Kidney tubule cell (primary cell): ENCODE measurements at regions not wholly inside any gene's neighbourhood (a gene's known extent, or its start where the extent isn't known, plus 50 kb on each side); places are given as distances from the start of the nearest gene placed in this dataset.
"Not testable (repeated sequence)": the region's sequence is repeated elsewhere in the genome, so short reads cannot be mapped to it uniquely, and the experiment has no call there.

Experiments
- DNase-seq: peaks from one replicate; pipeline ENCODE4 v3.0.0-alpha.2; 2018; ENCODE audit warnings: low spot score

DNA sequence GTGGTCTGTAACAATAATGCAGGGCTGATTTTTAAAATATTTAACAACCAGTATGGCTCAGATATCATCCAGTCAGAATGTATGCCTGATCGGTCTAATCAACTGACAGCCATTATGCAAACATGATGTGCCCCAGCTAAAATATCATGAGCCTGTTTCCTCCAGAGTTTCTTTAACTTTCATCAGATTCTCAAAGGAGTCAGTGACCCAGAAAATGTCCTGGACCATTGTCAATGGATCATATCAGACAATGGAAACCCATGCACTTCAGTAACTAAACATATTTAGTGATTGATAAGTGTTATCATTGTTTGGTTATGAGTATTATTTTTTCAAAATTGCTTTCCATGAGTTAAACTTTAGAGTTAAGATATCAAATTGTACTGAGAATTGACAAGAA is 173.5 kb downstream of the LMBRD1 start:
- no peak for DNase-seq

DNA sequence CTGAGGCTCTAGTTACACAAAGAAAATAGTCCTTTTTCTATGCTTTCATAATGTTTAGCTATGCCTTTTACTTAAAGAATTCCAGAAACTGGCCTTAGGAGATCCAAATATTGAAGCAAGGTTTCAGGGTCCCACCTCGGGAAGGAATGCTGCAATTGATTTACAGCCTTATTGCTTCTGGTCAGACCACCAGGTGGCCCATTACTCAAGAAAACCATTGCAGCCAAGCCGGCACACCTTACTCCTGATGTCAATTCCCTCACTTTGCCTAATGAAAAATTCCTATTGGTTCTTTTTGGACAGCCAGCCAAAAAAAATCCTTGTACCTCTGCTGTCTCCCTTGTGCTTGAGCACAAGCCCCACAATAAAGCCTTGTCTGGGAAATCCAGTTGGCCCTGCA is 173.9 kb downstream of the LMBRD1 start:
- no peak for DNase-seq

DNA sequence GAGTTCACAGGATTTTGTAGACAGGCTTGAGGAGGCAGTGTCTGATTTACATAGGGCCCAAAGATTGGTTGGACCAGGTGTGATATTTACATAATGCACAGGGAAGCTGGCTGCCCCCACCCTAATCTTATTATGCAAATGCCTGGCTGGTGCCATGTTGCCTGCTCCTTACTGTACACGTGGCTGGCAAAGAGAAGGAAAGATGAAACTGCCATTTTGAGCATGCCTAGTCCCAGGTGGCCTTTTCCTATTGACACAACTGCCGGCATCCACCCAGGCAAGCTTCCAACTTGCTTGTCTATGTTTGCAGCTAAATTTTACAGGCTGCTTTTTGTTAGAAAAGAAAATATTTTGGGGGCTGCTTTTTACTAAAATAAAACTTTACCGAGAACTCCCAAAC is 174.6 kb downstream of the LMBRD1 start:
- DNase-seq, result no peak

DNA sequence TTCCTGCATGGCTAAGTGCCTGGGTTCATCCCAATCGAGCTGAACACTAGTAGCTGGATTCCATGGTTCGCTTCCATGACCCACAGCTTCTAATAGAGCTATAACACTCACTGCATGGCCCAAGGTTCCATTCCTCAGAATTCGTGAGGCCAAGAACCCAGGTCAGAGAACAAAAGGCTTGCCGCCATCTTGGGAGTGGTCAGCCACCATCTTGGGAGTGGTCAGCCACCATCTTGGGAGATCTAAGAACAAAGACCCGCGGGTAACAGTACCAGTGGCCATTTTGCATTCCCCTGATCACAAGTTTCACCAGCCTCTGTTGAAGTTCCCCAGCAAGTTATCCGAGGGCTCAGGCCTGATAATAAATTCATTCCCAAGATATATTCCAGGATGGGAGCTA is 179.6 kb downstream of the LMBRD1 start:
- no peak for DNase-seq

DNA sequence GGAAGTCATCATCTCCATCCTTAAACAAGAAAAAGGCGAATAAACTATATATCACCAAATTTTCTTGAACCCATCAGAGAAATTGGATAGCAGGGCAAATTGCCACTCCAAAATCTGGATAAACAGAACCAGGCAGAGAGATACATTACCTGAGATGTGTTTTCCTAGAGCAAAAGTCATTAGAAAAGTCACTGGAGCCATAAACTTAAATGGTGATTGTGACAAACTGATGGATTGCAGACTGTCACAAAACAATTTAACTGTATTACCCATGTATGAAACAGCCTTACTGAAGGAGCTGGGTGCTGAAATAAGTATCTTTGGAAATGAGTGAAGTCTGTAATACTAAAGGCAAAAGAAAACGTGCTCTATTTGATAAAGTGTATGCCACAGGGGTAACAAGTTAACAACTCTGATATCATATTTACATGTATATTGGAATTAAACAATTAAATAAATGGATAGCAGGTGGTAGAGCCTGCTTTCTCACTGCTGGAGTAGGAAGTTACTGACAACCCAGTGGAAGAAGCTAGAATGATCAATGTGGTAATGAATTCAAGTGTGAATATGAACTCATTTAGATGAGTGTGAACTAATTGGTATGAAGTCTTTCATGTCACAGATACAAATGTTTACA is 186.9 kb downstream of the LMBRD1 start:
- DNase-seq, result no peak

DNA sequence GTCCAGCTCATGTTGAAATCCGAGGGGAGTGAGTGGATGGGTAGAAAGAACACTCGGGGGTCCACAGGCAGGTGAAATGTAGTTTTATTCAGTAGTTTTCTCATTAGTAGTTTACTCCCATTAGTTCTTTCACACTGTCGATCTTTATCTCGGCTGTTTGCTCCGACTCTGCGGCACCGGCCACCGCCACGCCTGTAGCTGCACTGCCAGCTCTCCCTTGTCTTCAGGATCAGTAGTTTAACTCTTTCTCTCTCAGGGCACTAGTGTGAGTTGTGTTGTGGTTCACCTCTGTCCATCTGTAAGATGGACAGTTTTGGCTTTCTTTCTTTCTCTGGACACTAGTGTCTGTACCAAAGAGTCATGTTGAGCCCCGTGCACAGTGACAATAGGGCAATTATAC is 195.7 kb downstream of the LMBRD1 start:
- no peak for DNase-seq

DNA sequence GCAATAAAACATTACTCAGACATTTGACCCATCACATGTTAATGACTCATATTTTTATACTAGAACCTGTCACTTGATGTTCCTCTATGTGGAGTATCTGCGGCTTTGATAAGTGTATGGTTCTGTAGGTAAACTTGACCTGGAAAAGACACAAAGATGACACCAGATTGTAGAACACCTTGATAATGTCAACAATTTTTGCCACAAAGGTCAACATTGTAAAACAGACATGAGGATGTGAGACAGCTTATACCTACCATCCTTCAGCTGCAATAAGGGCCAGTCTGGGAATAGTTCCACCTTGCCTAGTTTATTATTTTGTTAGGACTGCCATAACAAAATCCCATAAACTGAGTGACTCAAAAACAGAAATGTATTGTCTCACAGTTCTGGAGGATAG is 202.4 kb downstream of the LMBRD1 start:
- DNase-seq, result no peak

DNA sequence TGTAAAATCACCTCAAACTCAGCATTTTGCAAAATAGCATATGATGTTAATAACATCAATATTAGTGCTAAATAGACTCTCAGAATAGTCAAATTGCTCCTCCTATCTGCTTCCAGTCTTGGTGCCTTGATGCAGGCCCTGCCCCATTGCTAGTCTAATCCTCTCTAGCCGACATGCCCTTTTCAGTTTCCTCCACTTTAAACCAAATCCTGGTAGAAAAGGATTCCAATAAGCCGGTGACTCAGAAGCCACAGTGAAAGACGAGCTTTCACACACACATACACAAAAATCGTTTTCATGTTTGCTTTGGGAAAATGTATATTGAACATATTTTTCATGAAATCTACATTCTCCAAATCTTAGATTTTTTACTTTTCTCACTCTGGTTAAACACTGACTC is 203.1 kb downstream of the LMBRD1 start:
- DNase-seq, result no peak

DNA sequence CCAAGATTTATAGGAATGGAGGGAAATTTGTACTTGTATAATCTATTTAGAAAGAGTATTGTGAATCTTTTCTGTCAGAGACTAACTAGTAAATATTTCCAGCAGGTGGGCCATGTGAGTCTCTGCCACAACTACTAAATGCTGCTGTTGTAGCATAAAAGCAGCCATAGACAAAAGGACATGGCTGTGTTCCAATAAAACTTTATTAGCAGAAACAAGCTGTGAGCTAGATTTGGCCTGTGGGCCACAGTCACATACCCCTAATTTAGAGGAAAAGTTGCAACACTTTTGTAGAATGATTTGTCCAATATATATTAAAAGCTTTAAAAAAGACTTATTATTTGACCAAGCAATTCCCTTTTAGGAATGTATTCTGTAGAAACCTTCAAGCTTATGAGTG is 207.2 kb downstream of the LMBRD1 start:
- DNase-seq, result no peak

DNA sequence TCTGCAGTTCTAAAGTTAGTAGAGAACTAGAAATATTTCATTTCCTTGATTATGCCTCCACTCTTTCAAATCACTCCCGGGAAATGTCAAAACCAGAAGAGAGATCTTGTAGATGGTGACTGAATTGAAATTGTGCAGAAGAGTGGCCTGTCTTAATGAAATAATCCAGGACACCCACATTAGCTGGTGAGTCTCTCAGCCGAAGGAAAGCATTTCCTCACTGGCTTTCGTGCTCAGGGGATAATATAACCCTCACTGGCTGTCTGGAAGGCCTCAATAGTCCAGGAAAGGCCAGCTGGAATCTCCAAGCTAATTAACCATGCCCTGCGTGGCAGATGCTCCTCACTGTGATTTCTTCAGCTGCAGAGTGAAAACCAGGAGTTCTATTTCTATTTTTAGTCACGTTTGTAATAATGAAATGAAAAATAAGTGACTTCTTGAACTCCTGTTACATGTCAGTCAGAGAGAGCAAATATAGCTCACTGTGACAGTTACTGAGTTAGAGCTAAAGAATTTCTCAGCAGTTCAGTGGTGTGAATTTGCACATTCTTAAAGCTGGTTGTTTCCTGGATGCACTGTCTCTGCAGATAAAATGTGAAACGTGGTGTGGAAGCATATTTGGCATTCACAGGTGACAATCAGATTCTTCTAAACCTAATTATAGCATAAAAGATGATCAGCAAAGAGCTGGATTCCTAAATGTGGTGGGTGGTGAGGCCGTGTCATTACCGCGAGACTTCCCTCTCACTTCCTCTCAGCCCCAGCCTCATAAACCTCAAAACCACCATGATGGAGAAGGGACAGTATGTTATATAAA is 211.7 kb downstream of the LMBRD1 start:
- peak; percentile 8 for DNase-seq

DNA sequence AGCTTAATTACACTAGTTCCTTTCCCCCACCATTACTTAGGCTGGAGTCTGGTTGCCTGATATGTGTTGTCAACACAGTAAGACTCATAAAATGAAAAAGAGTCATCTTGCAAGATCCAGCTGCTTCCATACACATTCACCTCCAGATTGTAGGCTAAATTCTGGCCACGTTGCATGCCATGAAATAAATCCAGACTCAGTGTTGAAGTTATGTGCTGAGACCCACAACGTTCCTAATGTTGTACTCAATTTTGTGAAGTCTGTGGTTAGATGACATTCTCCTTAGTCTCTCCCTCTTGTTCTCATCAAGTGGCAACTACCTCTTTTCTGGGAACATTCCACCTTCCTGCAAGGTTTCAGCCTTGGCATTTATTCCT is 212.3 kb downstream of the LMBRD1 start:
- no peak for DNase-seq

DNA sequence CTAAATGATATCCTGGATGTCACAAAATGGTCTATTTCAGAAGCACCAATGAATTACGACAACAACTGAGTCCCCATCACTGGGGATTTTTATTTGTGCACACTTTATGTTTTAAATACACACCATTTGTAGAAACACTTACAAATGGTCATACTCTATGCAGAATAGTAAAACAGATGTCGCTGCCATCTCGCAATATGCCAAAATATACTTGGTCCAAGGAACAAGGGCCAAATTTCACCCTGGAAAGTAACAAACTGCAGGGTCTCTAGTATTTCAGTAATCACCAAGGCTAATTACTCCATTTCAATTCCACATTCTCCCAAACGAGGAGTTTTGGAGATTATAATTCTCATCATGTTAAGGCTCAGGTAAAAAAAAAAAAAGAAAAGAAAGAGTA is 215.2 kb downstream of the LMBRD1 start:
- DNase-seq, result no peak

DNA sequence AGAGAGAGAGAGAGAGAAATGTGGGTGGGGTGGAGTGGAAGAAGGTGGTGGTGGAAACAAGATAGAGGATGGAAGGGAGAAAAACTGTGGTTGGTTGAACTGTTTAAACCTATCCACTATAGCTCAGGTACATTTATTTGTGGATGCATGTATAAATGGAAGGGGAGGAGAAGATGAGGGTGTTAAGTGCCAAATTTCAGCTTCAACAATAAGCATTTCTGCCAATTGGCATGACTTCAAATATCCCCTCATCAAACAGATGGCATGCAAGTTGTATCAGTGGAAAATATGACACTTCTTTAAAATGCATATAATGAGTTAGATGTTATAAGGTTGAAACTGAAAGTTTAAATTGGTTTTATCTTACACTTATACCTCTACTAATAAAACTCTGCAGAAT is 216.1 kb downstream of the LMBRD1 start:
- DNase-seq, result no peak

DNA sequence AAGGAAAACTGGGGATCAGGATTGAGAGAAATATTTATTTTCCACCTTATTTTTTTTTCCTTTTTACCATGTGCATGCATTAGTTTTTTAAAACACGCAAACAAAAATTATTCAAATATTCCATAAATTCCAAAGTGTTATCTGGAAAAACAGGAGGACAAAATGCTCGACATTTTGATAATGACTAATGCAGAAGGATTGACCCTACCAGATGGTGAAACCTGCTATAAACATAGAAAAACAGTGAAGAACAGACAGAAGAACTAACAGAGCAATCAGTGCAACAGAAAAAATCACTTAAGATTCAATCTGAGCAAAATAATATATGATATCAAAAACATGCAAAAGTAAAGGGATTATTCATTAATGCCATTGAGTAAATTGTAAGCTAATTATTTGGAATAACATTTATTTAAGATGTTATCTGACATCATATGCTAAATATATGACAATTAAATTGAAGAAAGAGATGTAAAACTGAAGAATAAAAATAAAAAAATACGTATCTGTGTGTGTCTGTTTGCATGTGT is 218.4 kb downstream of the LMBRD1 start:
- no peak for DNase-seq

DNA sequence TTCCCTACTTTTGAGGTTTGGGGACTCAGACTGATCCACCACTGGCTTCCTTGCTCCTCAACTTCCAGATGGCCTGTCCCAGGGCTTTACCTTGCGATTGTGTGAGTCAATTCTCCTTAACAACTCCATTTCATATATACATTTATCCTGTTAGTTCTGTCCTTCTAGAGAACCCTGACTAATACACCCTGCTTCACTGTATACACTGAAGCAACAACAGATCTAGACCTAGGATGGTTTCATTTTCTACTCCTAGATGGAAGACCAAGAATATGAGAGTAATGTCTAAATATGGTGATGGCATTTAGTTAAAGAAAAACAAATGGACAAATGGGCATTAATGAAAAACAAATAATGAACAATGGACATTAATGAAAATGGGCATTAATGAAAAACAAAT is 225.6 kb downstream of the LMBRD1 start:
- no peak for DNase-seq

DNA sequence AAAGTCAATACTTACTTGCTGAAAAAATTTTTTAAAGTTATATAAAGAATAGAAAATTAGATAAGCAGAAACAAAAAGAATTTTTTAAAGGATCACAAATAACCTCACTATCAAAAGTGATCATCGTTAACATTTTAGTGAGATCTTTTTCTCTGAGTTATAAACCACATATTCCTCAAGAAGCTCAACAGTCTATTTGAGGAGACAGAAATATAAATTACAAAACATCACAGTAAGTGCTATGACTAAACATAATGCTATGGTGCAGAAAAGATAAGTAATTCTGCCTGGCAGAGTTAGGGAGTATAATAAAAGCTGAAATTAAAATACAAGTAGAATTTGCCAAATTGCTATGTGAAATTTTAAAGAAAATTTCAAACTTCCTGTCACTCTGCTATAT is 226.7 kb downstream of the LMBRD1 start:
- DNase-seq, result no peak

DNA sequence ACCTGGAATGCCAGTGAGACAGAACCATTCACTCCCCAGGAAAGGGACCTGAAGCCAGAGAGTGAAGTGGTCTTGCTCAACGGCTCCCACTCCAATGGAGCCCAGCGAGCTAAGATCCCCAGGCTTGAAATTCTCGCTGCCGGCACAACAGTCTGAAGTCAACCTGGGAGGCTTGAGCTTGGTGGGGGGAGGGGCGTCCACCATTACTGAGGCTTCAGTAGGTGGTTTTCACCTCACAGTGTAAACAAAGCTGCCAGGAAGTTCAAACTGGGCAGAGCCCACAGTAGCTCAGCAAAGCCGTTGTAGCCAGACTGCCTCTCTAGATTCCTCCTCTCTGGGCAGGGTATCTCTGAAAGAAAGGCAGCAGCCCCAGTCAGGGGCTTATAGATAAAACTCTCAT is 236.2 kb downstream of the LMBRD1 start:
- DNase-seq, result not testable (repeated sequence)

DNA sequence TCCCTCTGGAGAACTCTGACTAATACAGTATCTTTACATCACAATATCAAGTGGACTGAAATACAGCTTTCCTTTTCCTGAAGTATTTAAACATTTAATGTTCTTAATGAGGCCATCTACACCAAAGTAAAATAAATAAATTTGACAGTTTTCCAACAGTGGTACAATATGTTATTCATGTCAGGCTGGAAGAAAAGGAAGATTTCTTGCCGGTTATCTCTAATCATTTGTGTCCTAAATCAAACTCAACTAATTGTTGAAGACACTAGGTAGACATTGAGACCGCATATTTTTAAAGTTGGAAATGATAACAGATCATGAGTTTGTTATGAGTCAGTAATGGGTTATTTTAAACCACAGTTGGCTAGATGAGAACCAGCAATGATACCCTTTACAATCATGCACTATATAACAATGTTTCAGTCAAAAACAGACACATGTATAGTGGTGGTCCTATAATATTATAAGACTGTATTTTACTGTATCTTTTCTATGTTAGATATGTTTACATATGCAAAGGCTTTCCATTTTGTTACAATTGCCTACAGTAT is 241.6 kb downstream of the LMBRD1 start:
- no peak for DNase-seq

DNA sequence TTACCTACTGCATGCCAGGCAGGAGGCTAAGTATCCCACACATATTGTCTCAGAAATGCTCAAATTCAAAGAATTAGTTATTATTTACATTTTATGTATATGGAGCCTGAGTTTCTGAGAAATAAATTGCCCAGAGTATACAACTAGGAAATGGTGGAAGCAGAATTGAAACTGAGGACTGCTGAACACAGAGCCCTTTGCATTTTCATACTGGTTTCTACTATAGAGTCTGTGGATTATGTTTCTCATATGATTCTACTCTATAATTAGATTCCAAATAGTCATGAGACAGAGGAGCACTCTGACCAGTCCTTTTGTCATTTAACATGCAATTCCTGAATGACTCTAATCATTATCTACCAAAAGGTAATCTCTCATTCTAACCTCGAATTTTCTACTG is 254.3 kb downstream of the LMBRD1 start:
- no peak for DNase-seq

DNA sequence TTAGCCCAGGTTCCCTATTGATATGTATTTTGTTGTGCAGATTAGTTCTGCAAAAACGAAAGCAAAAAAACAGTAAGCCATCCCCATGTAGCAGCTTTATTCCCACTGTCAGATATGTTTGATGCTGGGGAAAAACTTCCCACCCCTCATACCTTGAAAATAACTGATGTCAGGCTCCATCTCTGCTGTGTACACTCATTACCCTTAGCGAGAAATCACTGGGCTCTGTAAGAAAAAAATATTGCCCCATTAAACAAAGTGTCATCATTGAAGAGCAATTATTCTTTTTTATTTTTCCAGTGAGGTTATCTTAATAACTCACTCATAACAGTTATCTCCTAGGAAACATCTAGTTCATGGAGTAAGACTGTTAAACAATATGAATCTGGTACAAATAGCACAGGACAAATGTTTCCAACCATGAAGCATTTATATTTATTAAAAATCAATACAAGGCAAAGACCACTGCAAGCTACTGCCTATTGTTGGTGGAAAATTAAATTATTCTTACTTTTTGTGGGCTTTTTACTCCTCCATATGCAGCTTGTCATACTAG is 268.8 kb downstream of the LMBRD1 start:
- no peak for DNase-seq

DNA sequence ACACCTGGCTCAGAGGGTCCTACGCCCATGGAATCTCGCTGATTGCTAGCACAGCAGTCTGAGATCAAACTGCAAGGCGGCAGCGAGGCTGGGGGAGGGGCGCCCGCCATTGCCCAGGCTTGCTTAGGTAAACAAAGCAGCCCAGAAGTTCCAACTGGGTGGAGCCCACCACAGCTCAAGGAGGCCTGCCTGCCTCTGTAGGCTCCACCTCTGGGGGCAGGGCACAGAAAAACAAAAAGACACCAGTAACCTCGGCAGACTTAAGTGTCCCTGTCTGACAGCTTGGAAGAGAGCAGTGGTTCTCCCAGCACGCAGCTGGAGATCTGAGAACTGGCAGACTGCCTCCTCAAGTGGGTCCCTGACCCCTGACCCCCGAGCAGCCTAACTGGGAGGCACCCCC is 281.3 kb downstream of the LMBRD1 start:
- not testable (repeated sequence) for DNase-seq

DNA sequence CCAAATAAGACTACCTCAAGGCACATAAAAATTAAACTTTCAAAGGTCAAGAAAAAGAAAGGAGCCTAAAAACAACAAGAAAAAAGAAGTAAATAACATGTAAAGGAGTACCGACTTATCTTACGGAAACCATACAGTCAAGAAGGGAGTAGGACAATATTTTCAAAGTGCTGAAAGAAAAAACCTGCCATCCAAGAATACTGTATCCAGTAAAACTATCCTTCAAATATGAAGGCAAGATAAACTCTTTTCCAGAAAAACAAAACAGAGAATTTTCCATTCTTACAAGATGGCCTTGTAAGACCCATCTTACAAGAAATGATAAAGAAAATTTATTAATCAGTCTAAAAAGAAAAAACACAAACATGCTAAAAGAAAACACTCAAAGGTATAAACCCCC is 302.2 kb downstream of the LMBRD1 start:
- DNase-seq, result no peak

DNA sequence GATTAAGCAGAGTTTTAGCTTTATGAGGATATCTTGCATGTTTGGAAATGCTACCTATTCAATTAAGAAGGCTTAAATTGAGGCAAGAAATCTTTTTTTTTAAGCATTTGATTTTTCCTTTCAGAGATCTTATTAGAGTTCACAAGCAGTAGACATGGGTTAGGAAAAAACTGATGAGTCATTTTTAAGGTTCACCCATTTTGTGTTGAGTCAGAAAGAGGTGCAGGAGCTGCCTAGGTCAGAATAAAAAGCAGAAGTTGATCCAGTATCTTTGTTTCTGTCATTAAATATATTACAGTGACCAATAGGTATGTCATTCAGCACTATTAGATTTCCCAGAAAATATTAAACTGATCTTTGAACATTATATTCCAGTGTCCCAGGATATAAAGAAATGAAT is 306.8 kb downstream of the LMBRD1 start:
- no peak for DNase-seq
